ENCODE measurements at regions not wholly inside any gene's neighbourhood (a gene's known extent, or its start where the extent isn't known, plus 50 kb on each side); places are given as distances from the start of the nearest gene placed in this dataset.

GRCh38 chr2:129757915-129758783 lies 221.3 kb upstream of the RAB6C start:
- TF ChIP-seq CTCF (IDR thresholded peaks at IDR 0.05) (no peak), POLR2A (IDR thresholded peaks at IDR 0.05) (no peak)

Measured in testis (tissue), 2 donors.